K562 (cell line): ENCODE measurements at regions not wholly inside any gene's neighbourhood (a gene's known extent, or its start where the extent isn't known, plus 50 kb on each side); places are given as distances from the start of the nearest gene placed in this dataset.

ENCODE experiments used
- ATAC-seq: fragments of 200-7000 bp; cut with Tn5 transposase; 3 replicates; pipeline ENCODE4 v1.9.1; 2020; ENCODE audit warnings: moderate library complexity
- BruUV-seq: library from RNA; stranded (reverse); fragments of 400-500 nt; replicated peaks from 2 replicates; lab custom pipeline; 2021; lab: Mats Ljungman, UMichigan
- CTCF ChIA-PET: fragments of 300-600 bp; formaldehyde crosslinking; extraction: SDS; loops from one replicate; lab custom pipeline; 2021; ENCODE audit warnings: low intra/inter-chr PET ratio; lab: Yijun Ruan, JAX
- POLR2A ChIA-PET: fragments of 300-600, 350-650 bp; sonication (Branson Sonifier 250); formaldehyde crosslinking; extraction: SDS; loops from one replicate; lab custom pipeline; 2021; ENCODE audit warnings: antibody characterized with exemption, inconsistent platforms; lab: Yijun Ruan, JAX
- DNase-seq, 4 experiments: peaks; one replicate each; pipeline versions ENCODE4 v3.0.0 to v3.0.0-alpha.2; 2011 to 2018; ENCODE audit warnings: low spot score in 3 of 4, mixed read lengths in 3 of 4; ENCODE audit errors: extremely low read depth in 1 of 4
- FAIRE-seq: peaks from 2 replicates; lab custom pipeline; 2011; peaks lifted over from hg19 to GRCh38; lab: Jason Lieb, UNC
- H2AFZ ChIP-seq: 2 replicates; pipeline ENCODE4 v1.6.0; 2011; ENCODE audit warnings: low read depth, low read length, control low read depth, inconsistent platforms
- H3K27ac ChIP-seq: fragments of 200-600 bp; 3 replicates; pipeline ENCODE4 v1.8.0; 2011; ENCODE audit warnings: low read depth, mild to moderate bottlenecking, control low read depth, inconsistent platforms, low read length, moderate library complexity, mixed read lengths; ENCODE audit errors: extremely low read depth
- H3K27me3 ChIP-seq, 2 experiments: fragments of 300-600 bp in 1 of 2; 2 replicates in 1 of 2; 3 replicates in 1 of 2; pipeline versions ENCODE4 v1.6.0 to v1.8.0; 2011; ENCODE audit warnings: inconsistent platforms in 2 of 2, low read length in 2 of 2, mild to moderate bottlenecking in 1 of 2, mixed read lengths in 1 of 2, moderate library complexity in 1 of 2; ENCODE audit not compliant: control insufficient read depth in 2 of 2, insufficient read depth in 2 of 2
- H3K36me3 ChIP-seq: fragments of 300-600 bp; 3 replicates; pipeline ENCODE4 v1.8.0; 2011; ENCODE audit warnings: mild to moderate bottlenecking, low read length, inconsistent platforms; ENCODE audit not compliant: control insufficient read depth, insufficient read depth
- H3K4me1 ChIP-seq, 2 experiments: fragments of 200-600 bp in 1 of 2; replicated peaks in 1 of 2; 2 replicates in 1 of 2; 3 replicates in 1 of 2; pipeline versions ENCODE4 v1.5.1 to v1.8.0; 2011; ENCODE audit warnings: inconsistent platforms in 2 of 2, low read length in 2 of 2, mild to moderate bottlenecking in 1 of 2, mixed read lengths in 1 of 2, moderate library complexity in 1 of 2; ENCODE audit not compliant: control insufficient read depth in 2 of 2, insufficient read depth in 2 of 2
- H3K4me2 ChIP-seq: 2 replicates; pipeline ENCODE4 v1.6.1; 2011; ENCODE audit warnings: low read length, control low read depth, inconsistent platforms, mixed read lengths; ENCODE audit not compliant: insufficient read depth
- H3K4me3 ChIP-seq: fragments of 200-600 bp; sonication (generic), shearing (Covaris generic); 2 replicates; pipeline ENCODE4 v1.5.1; 2016; ENCODE audit warnings: control low read depth, inconsistent platforms
- H3K79me2 ChIP-seq: fragments of 200-600 bp; 3 replicates; pipeline ENCODE4 v1.8.0; 2011; ENCODE audit warnings: low read length, inconsistent platforms; ENCODE audit not compliant: control insufficient read depth, insufficient read depth
- H3K9ac ChIP-seq, 2 experiments: 2 replicates each; pipeline versions ENCODE4 v1.6.0 to v1.6.1; 2011; ENCODE audit warnings: low read depth in 2 of 2, low read length in 2 of 2, control low read depth in 1 of 2, inconsistent platforms in 1 of 2, mild to moderate bottlenecking in 1 of 2, mixed read lengths in 1 of 2; ENCODE audit not compliant: insufficient read depth in 1 of 2
- H3K9me1 ChIP-seq: one replicate; pipeline ENCODE4 v1.6.0; 2011; ENCODE audit warnings: inconsistent platforms, mild to moderate bottlenecking, low read length, moderate library complexity; ENCODE audit not compliant: control insufficient read depth, insufficient read depth
- H3K9me3 ChIP-seq: replicated peaks from 2 replicates; pipeline ENCODE4 v1.5.1; 2011; ENCODE audit warnings: low read depth, low read length, inconsistent platforms; ENCODE audit not compliant: control insufficient read depth, insufficient read depth
- H4K20me1 ChIP-seq: replicated peaks from 2 replicates; pipeline ENCODE4 v1.6.1; 2011; ENCODE audit warnings: low read length, inconsistent platforms, mixed read lengths; ENCODE audit not compliant: control insufficient read depth, insufficient read depth
- ADNP ChIP-seq: fragments of 200-800 bp; sonication (Bioruptor generic); IDR thresholded peaks from 2 replicates; pipeline ENCODE4 v1.6.1; 2016; ENCODE audit warnings: missing genetic modification characterization, missing compliant biosample characterization
- FOXJ2 ChIP-seq: fragments of 200-800 bp; sonication (Bioruptor generic); IDR thresholded peaks from 2 replicates; pipeline ENCODE4 v1.6.1; 2016; ENCODE audit warnings: missing genetic modification characterization, missing compliant biosample characterization
- HDAC1 ChIP-seq, 2 experiments: fragments of 450-650 bp; IDR thresholded peaks; 2 replicates each; pipeline ENCODE4 v1.6.1; 2016 to 2017; ENCODE audit warnings: inconsistent platforms in 1 of 2, mild to moderate bottlenecking in 1 of 2, moderate library complexity in 1 of 2
- HDAC2 ChIP-seq: fragments of 450-650 bp; IDR thresholded peaks from 2 replicates; pipeline ENCODE4 v1.6.1; 2016; ENCODE audit warnings: mild to moderate bottlenecking
- HDAC6 ChIP-seq: IDR thresholded peaks from 2 replicates; pipeline ENCODE4 v1.6.1; 2012; ENCODE audit warnings: low read depth, mild to moderate bottlenecking, control low read depth, inconsistent platforms, low read length, moderate library complexity
- HMBOX1 ChIP-seq: sonication (generic); IDR thresholded peaks from 2 replicates; pipeline ENCODE4 v1.6.1; 2016
- HNRNPLL ChIP-seq: fragments of 200-400 bp; formaldehyde crosslinking; IDR thresholded peaks from 2 replicates; pipeline ENCODE4 v1.6.1; 2017; ENCODE audit warnings: low read length, low read depth, mild to moderate bottlenecking; ENCODE audit not compliant: poor library complexity, severe bottlenecking
- MAFF ChIP-seq: IDR thresholded peaks from 2 replicates; pipeline ENCODE4 v1.6.1; 2012; ENCODE audit warnings: low read length, improper control_type of control experiment
- STAT5A ChIP-seq: IDR thresholded peaks from 2 replicates; pipeline ENCODE4 v1.6.1; 2012; ENCODE audit warnings: low read length, inconsistent platforms, borderline replicate concordance
- WGBS: fragments of 100-300 bp; shearing (Covaris generic); methylation state at CpG from one replicate; pipeline ENCODE4 v1.1.6; 2016; ENCODE audit warnings: low coverage, mixed read lengths; ENCODE audit not compliant: insufficient coverage; ENCODE audit errors: missing lambda C conversion rate; 5-methylcytosine and 5-hydroxymethylcytosine counted together
- in situ Hi-C: fragments of 300-500 bp; cut with MboI; formaldehyde crosslinking; loops from 4 replicates; pipeline ENCODE4 v1.15.0; 2018; ENCODE audit warnings: inconsistent platforms, mixed read lengths
- intact Hi-C: fragments of 100-400 bp; cut with micrococcal nuclease; formaldehyde crosslinking; loops from 2 replicates; pipeline ENCODE4 v1.14.2; 2022
- TF ChIP-seq, protein P1 (sequence below): sonication (generic); formaldehyde crosslinking; IDR thresholded peaks from 2 replicates; pipeline ENCODE4 v1.8.1; 2023; ENCODE audit warnings: mild to moderate bottlenecking, missing genetic modification reagents
- TF ChIP-seq, protein P2 (sequence below), 2 experiments: fragments of 450-650 bp; conservative IDR thresholded peaks; 2 replicates each; pipeline ENCODE4 v1.6.1; 2017; ENCODE audit warnings: mild to moderate bottlenecking in 2 of 2, moderate library complexity in 2 of 2

GRCh38 chr5:118405650-118406061 is 582.7 kb downstream of the DTWD2 start:
- Histone ChIP-seq H3K9me3 (no peaks in the 10 kb centered on the region), H3K9me1 (no peaks in the 10 kb centered on the region), H3K79me2 (no peaks in the 10 kb centered on the region), H2AFZ (no peak overlapping the region), H3K27ac (no peak overlapping the region), H3K4me1 (no peaks in the 10 kb centered on the region), H3K4me2 (no peak overlapping the region), H3K27me3 (no peaks in the 10 kb centered on the region), H3K36me3 (no peaks in the 10 kb centered on the region), H4K20me1 (no peaks in the 10 kb centered on the region), H3K9ac (no peak overlapping the region), H3K4me3 (no peak overlapping the region)
- in situ Hi-C loops (no loop called here), intact Hi-C loops (no loop called here)
- FAIRE-seq (no peak), DNase-seq (no peak), ATAC-seq (no peak)
- 0% methylated on average over 5 of the region's 5 CpGs for WGBS
- TF ChIP-seq HDAC2 = no peak
- ChIA-PET CTCF (no interaction called here), POLR2A (no interaction called here)
- BruUV-seq = no TSS peak

DNA sequence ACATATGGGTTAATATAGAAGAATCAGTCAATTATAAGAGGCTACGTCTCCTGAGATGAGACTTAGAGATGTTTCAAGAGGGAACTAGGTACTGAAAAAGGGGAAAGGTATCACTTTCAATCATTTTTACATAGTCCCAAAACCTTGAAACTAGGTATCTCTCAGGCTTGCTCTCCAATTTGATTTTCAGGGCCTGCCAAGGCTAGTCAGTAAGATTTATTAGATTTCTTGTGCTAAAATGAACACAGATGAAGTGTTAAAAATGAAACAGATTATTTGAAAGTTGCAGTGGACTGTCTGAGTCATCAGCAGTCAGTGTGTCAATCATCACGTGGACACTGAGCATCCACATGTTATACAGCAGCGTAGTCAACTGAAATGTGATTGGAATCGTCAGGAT is 591.1 kb downstream of the DTWD2 start:
- Histone ChIP-seq H3K36me3 (no peaks in the 10 kb centered on the region), H4K20me1 (no peaks in the 10 kb centered on the region), H3K9ac (no peak overlapping the region), H3K9me3 (no peaks in the 10 kb centered on the region; the same call in 1 of the 2 replicates), H3K79me2 (no peaks in the 10 kb centered on the region), H2AFZ (no peak overlapping the region), H3K4me3 (no peak overlapping the region), H3K27ac (no peak overlapping the region), H3K4me2 (no peak overlapping the region), H3K4me1 (no peaks in the 10 kb centered on the region), H3K27me3 (no peaks in the 10 kb centered on the region), H3K9me1 (no peaks in the 10 kb centered on the region)
- in situ Hi-C loops = loop anchor here (10.0 kb wide), 1 partner anchor 82 kb away; no protein-coding TSS in a partner anchor
- intact Hi-C loops = no loop called here
- CTCF ChIA-PET = no interaction called here
- DNase-seq (no peak), ATAC-seq (no peak), FAIRE-seq (no peak)
- WGBS = 1% methylated on average over 4 of the region's 4 CpGs
- POLR2A ChIA-PET = no interaction called here
- no TSS peak for BruUV-seq
- no peak for TF ChIP-seq HDAC6
- TF ChIP-seq, protein P1, sequence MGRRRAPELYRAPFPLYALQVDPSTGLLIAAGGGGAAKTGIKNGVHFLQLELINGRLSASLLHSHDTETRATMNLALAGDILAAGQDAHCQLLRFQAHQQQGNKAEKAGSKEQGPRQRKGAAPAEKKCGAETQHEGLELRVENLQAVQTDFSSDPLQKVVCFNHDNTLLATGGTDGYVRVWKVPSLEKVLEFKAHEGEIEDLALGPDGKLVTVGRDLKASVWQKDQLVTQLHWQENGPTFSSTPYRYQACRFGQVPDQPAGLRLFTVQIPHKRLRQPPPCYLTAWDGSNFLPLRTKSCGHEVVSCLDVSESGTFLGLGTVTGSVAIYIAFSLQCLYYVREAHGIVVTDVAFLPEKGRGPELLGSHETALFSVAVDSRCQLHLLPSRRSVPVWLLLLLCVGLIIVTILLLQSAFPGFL = no peak
- no peak for TF ChIP-seq FOXJ2 (tag)
- no peak for TF ChIP-seq HDAC1 (IDR thresholded peaks at IDR 0.05)
- TF ChIP-seq HNRNPLL = no peak
- TF ChIP-seq MAFF = no peak
- no peak for TF ChIP-seq HMBOX1
- no peak for TF ChIP-seq ADNP (tag)
- TF ChIP-seq STAT5A = no peak
- TF ChIP-seq, protein P2, sequence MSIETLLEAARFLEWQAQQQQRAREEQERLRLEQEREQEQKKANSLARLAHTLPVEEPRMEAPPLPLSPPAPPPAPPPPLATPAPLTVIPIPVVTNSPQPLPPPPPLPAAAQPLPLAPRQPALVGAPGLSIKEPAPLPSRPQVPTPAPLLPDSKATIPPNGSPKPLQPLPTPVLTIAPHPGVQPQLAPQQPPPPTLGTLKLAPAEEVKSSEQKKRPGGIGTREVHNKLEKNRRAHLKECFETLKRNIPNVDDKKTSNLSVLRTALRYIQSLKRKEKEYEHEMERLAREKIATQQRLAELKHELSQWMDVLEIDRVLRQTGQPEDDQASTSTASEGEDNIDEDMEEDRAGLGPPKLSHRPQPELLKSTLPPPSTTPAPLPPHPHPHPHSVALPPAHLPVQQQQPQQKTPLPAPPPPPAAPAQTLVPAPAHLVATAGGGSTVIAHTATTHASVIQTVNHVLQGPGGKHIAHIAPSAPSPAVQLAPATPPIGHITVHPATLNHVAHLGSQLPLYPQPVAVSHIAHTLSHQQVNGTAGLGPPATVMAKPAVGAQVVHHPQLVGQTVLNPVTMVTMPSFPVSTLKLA (conservative IDR thresholded peaks at IDR 0.05) = no peak
